Suprapubic skin (tissue), 4 donors: ENCODE measurements at regions not wholly inside any gene's neighbourhood (a gene's known extent, or its start where the extent isn't known, plus 50 kb on each side); places are given as distances from the start of the nearest gene placed in this dataset.

ENCODE experiments used
- DNase-seq, 2 donors: peaks; one replicate each; pipeline ENCODE4 v3.0.0-alpha.2; 2019; ENCODE audit warnings: low spot score in 2 of 2
- H3K27ac ChIP-seq: fragments of 200-600 bp; sonication (generic); one replicate; pipeline ENCODE4 v1.5.1; 2019
- H3K27me3 ChIP-seq: fragments of 200-600 bp; sonication (generic); one replicate; pipeline ENCODE4 v1.5.1; 2019
- H3K36me3 ChIP-seq: fragments of 200-600 bp; sonication (generic); one replicate; pipeline ENCODE4 v1.5.1; 2019
- H3K4me1 ChIP-seq: fragments of 200-600 bp; sonication (generic); one replicate; pipeline ENCODE4 v1.5.1; 2019
- H3K4me3 ChIP-seq: fragments of 200-600 bp; sonication (generic); one replicate; pipeline ENCODE4 v1.5.1; 2019; ENCODE audit warnings: mild to moderate bottlenecking
- H3K9me3 ChIP-seq: fragments of 200-600 bp; sonication (generic); one replicate; pipeline ENCODE4 v1.5.1; 2019
- CTCF ChIP-seq, 2 donors: fragments of 200-600 bp in 1 of 2; fragments of 450-650 bp in 1 of 2; sonication (generic) in 1 of 2; IDR thresholded peaks; one replicate each; pipeline ENCODE4 v1.5.1; 2016 to 2019; ENCODE audit warnings: antibody characterized with exemption in 2 of 2, mild to moderate bottlenecking in 1 of 2, moderate library complexity in 1 of 2
- EP300 ChIP-seq: sonication (generic); formaldehyde crosslinking; IDR thresholded peaks from one replicate; pipeline ENCODE4 v1.6.1; 2017; ENCODE audit warnings: antibody characterized with exemption
- POLR2A ChIP-seq, 2 donors: fragments of 450-650 bp; IDR thresholded peaks; one replicate each; pipeline ENCODE4 v1.6.1; 2017; ENCODE audit warnings: antibody characterized with exemption in 2 of 2, mild to moderate bottlenecking in 2 of 2, moderate library complexity in 2 of 2
- POLR2AphosphoS5 ChIP-seq, 3 donors: sonication (generic); formaldehyde crosslinking; IDR thresholded peaks; one replicate each; pipeline ENCODE4 v1.6.1; 2017; ENCODE audit warnings: antibody characterized with exemption in 3 of 3
- WGBS: methylation state at CpG from one replicate; pipeline ENCODE4 v1.1.5; 2018; 5-methylcytosine and 5-hydroxymethylcytosine counted together

GRCh38 chr5:143653766-143654282 lies 158.1 kb upstream of the HMHB1 start:
- Histone ChIP-seq H3K27ac (peak overlapping the region; percentile 33), H3K27me3 (no peaks in the 10 kb centered on the region), H3K4me3 (no peak overlapping the region), H3K4me1 (peaks cover 14% of the 10 kb centered on the region), H3K36me3 (no peaks in the 10 kb centered on the region), H3K9me3 (no peaks in the 10 kb centered on the region)
- TF ChIP-seq CTCF (IDR thresholded peaks at IDR 0.05), result no peak
- TF ChIP-seq POLR2A (IDR thresholded peaks at IDR 0.05), result no peak
- no peak for TF ChIP-seq EP300
- no peak for TF ChIP-seq POLR2AphosphoS5 (IDR thresholded peaks at IDR 0.05)
- WGBS, result 89% methylated on average over 4 of the region's 4 CpGs
- DNase-seq, result no peak

- no peak overlapping the region for H3K4me3 ChIP-seq
- DNase-seq, result no peak
- no peaks in the 10 kb centered on the region for H3K27me3 ChIP-seq
- TF ChIP-seq POLR2AphosphoS5 (IDR thresholded peaks at IDR 0.05), result no peak
- TF ChIP-seq CTCF (IDR thresholded peaks at IDR 0.05), result no peak
- no peak for TF ChIP-seq POLR2A (IDR thresholded peaks at IDR 0.05)
- no peak for TF ChIP-seq EP300
- H3K36me3 ChIP-seq, result no peaks in the 10 kb centered on the region
- peaks cover 14% of the 10 kb centered on the region for H3K4me1 ChIP-seq
- no peaks in the 10 kb centered on the region for H3K9me3 ChIP-seq
- peak overlapping the region; percentile 33 for H3K27ac ChIP-seq
- 95% methylated on average over 2 of the region's 2 CpGs for WGBS
These were observed 158.7 kb upstream of the HMHB1 start for GRCh38 chr5:143653256-143653655.

GRCh38 chr5:143652108-143652700 lies 159.8 kb upstream of the HMHB1 start:
- WGBS, result 74% methylated on average over 3 of the region's 3 CpGs
- H3K4me3 ChIP-seq, result no peak overlapping the region
- H3K4me1 ChIP-seq, result peaks cover 11% of the 10 kb centered on the region
- H3K27ac ChIP-seq, result no peak overlapping the region
- no peaks in the 10 kb centered on the region for H3K9me3 ChIP-seq
- no peaks in the 10 kb centered on the region for H3K27me3 ChIP-seq
- H3K36me3 ChIP-seq, result no peaks in the 10 kb centered on the region
- TF ChIP-seq POLR2A (IDR thresholded peaks at IDR 0.05) (no peak), POLR2AphosphoS5 (IDR thresholded peaks at IDR 0.05) (no peak), CTCF (IDR thresholded peaks at IDR 0.05) (no peak), EP300 (no peak)
- DNase-seq, result no peak

GRCh38 chr5:143649937-143650621 lies 161.9 kb upstream of the HMHB1 start:
- peaks cover 11% of the 10 kb centered on the region for H3K4me1 ChIP-seq
- peak overlapping the region; percentile 57 for H3K27ac ChIP-seq
- H3K4me3 ChIP-seq, result no peak overlapping the region
- no peaks in the 10 kb centered on the region for H3K27me3 ChIP-seq
- H3K36me3 ChIP-seq, result no peaks in the 10 kb centered on the region
- no peak for TF ChIP-seq POLR2A (IDR thresholded peaks at IDR 0.05)
- no peak for TF ChIP-seq CTCF (IDR thresholded peaks at IDR 0.05)
- no peak for TF ChIP-seq EP300
- no peak for TF ChIP-seq POLR2AphosphoS5 (IDR thresholded peaks at IDR 0.05)
- H3K9me3 ChIP-seq, result no peaks in the 10 kb centered on the region
- DNase-seq, result no peak
- WGBS, result 27% methylated on average over 5 of the region's 5 CpGs

- Histone ChIP-seq H3K27me3 (no peaks in the 10 kb centered on the region), H3K4me1 (peaks cover 11% of the 10 kb centered on the region), H3K9me3 (no peaks in the 10 kb centered on the region), H3K4me3 (no peak overlapping the region), H3K27ac (no peak overlapping the region), H3K36me3 (no peaks in the 10 kb centered on the region)
- no peak for TF ChIP-seq CTCF (IDR thresholded peaks at IDR 0.05)
- TF ChIP-seq POLR2AphosphoS5 (IDR thresholded peaks at IDR 0.05), result no peak
- WGBS, result 94% methylated on average over 2 of the region's 2 CpGs
- no peak for DNase-seq
These were observed 163.3 kb upstream of the HMHB1 start for GRCh38 chr5:143648696-143649095.
